Testis (tissue), 2 donors: ENCODE measurements at regions not wholly inside any gene's neighbourhood (a gene's known extent, or its start where the extent isn't known, plus 50 kb on each side); places are given as distances from the start of the nearest gene placed in this dataset.

Source experiments
- DNase-seq: peaks from one replicate; pipeline ENCODE4 v3.0.0-alpha.2; 2019
- H3K27ac ChIP-seq, 2 donors: fragments of 200-600 bp; sonication (generic); one replicate each; pipeline ENCODE4 v1.5.1; 2019
- H3K27me3 ChIP-seq: fragments of 200-600 bp; sonication (generic); one replicate; pipeline ENCODE4 v1.5.1; 2019
- H3K36me3 ChIP-seq: fragments of 200-600 bp; sonication (generic); one replicate; pipeline ENCODE4 v1.5.1; 2017; ENCODE audit warnings: low read depth; ENCODE audit errors: missing control alignments
- H3K4me1 ChIP-seq: fragments of 200-600 bp; sonication (generic); one replicate; pipeline ENCODE4 v1.5.1; 2019
- H3K4me3 ChIP-seq, 2 donors: fragments of 200-600 bp; sonication (generic); one replicate each; pipeline ENCODE4 v1.5.1; 2017 to 2019
- H3K9me3 ChIP-seq: fragments of 200-600 bp; sonication (generic); one replicate; pipeline ENCODE4 v1.5.1; 2017
- POLR2A ChIP-seq: fragments of 450-650 bp; IDR thresholded peaks from one replicate; pipeline ENCODE4 v1.6.1; 2017; ENCODE audit warnings: antibody characterized with exemption, mild to moderate bottlenecking, moderate library complexity
- WGBS, 2 donors: methylation state at CpG; one replicate each; pipeline ENCODE4 v1.1.5; 2018; 5-methylcytosine and 5-hydroxymethylcytosine counted together
- intact Hi-C: fragments of 100-400 bp; cut with DNase I; formaldehyde crosslinking; loops from one replicate; pipeline ENCODE4 v1.15.1; 2023; ENCODE audit warnings: low total_unique reads
- TF ChIP-seq, protein P1 (sequence below), 3 experiments: fragments of 450-650 bp in 2 of 3; fragments of 200-600 bp in 1 of 3; sonication (generic) in 1 of 3; IDR thresholded peaks; one replicate each; pipeline ENCODE4 v1.5.1; 2016 to 2019; ENCODE audit warnings: antibody characterized with exemption in 3 of 3, mild to moderate bottlenecking in 2 of 3, moderate library complexity in 1 of 3

DNA sequence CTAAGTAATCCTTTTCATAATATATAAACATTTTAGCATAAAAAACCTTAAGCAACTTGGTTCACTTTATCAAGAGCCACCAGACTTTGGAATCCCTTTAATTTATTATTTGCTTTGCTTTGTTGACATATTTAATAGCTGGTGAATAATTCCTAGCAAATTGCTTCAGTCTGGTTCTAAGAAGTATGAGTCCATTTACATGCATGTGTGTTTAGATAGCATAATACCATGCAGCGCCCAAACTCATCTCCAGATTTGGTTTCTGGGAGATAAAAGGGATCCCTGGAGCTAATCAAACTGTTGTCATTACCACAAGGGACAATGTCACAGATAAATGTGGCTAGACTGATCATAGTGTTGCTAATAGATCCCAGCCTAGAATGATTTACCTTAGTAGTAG is 111.8 kb downstream of the TMEM144 start:
- Histone ChIP-seq H3K9me3 (no peaks in the 10 kb centered on the region), H3K27ac (no peak overlapping the region), H3K27me3 (no peaks in the 10 kb centered on the region), H3K36me3 (no peaks in the 10 kb centered on the region), H3K4me1 (no peaks in the 10 kb centered on the region), H3K4me3 (no peak overlapping the region)
- 78 to 92% methylated on average over 1 of the region's 1 CpG for WGBS, 2 donors
- TF ChIP-seq, protein P1, sequence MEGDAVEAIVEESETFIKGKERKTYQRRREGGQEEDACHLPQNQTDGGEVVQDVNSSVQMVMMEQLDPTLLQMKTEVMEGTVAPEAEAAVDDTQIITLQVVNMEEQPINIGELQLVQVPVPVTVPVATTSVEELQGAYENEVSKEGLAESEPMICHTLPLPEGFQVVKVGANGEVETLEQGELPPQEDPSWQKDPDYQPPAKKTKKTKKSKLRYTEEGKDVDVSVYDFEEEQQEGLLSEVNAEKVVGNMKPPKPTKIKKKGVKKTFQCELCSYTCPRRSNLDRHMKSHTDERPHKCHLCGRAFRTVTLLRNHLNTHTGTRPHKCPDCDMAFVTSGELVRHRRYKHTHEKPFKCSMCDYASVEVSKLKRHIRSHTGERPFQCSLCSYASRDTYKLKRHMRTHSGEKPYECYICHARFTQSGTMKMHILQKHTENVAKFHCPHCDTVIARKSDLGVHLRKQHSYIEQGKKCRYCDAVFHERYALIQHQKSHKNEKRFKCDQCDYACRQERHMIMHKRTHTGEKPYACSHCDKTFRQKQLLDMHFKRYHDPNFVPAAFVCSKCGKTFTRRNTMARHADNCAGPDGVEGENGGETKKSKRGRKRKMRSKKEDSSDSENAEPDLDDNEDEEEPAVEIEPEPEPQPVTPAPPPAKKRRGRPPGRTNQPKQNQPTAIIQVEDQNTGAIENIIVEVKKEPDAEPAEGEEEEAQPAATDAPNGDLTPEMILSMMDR (IDR thresholded peaks at IDR 0.05) = no peak
- no peak for TF ChIP-seq POLR2A
- intact Hi-C loops = no loop called here
- DNase-seq = no peak

DNA sequence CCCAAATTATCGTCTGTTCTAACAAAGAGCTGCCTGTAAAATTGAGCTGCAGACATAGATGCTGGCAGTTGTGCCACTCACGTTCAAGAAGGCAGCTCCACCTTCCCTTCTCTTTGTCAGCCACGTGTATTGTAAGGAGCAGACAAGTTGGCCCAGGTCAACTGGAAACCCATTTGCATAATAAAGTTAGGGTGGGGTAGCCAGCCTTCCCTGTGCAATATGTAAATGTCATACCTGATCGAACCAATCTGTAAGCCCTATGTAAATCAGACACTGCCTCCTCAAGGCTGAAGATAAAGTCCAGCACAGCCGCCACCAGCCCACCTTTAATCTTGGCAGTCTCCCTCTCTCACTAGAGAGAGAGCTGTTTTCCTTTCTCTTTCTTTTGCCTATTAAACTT is 117.2 kb downstream of the TMEM144 start:
- H3K27ac ChIP-seq = no peak overlapping the region
- H3K9me3 ChIP-seq = no peaks in the 10 kb centered on the region
- no peaks in the 10 kb centered on the region for H3K4me1 ChIP-seq
- H3K36me3 ChIP-seq = no peaks in the 10 kb centered on the region
- intact Hi-C loops = no loop called here
- DNase-seq = no peak
- no peaks in the 10 kb centered on the region for H3K27me3 ChIP-seq
- H3K4me3 ChIP-seq = no peak overlapping the region
- WGBS, 2 donors = 49 to 52% methylated on average over 5 of the region's 5 CpGs
- TF ChIP-seq, protein P1 (IDR thresholded peaks at IDR 0.05) = no peak
- no peak for TF ChIP-seq POLR2A

DNA sequence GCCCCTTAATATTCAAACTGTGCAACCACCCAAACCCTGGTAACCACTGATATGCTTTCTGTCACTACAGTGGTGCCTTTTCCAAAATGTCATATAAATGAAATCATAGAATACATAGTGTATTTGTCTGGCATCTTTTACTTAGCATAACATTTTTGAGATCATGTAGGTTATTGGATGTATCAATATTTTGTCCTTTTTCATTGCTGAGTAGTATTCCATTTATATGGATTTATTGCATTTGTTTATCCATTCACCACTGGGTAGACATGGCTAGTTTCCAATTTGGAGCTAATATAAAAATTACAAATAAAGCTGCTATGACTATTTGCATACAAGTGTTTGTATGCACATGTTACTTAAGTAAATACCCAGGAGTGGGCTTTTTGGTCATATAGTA is 121.6 kb downstream of the TMEM144 start:
- H3K36me3 ChIP-seq = no peaks in the 10 kb centered on the region
- no peak for DNase-seq
- H3K27me3 ChIP-seq = no peaks in the 10 kb centered on the region
- H3K27ac ChIP-seq = no peak overlapping the region
- intact Hi-C loops = no loop called here
- no peak overlapping the region for H3K4me3 ChIP-seq
- TF ChIP-seq, protein P1 (IDR thresholded peaks at IDR 0.05) = no peak
- TF ChIP-seq POLR2A = no peak
- no peaks in the 10 kb centered on the region for H3K9me3 ChIP-seq
- H3K4me1 ChIP-seq = no peaks in the 10 kb centered on the region

DNA sequence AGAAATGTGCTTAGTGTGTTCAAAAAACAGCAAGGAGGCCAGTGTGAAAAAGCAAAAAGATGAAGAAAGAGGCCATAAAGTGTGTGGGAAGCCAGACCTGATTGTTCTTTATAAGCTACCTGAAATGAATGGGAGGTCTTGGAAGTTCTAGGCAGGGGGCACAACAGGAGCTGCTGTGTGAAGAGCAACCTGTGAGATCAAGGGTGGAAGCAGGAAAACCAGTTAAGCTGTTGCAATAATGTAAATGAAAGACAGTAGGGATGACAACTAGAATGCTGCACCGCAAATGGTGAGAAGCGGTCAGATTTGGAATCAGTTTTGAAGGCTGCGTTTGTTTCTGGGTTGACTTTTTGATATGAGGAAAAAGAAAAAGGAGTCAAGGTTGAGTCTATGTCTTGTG is 123.5 kb downstream of the TMEM144 start:
- TF ChIP-seq POLR2A = no peak
- TF ChIP-seq, protein P1 (IDR thresholded peaks at IDR 0.05) = no peak
- H3K27ac ChIP-seq = no peak overlapping the region
- H3K9me3 ChIP-seq = no peaks in the 10 kb centered on the region
- H3K36me3 ChIP-seq = no peaks in the 10 kb centered on the region
- intact Hi-C loops = no loop called here
- no peak overlapping the region for H3K4me3 ChIP-seq
- 89 to 94% methylated on average over 3 of the region's 3 CpGs for WGBS, 2 donors
- no peaks in the 10 kb centered on the region for H3K4me1 ChIP-seq
- DNase-seq = no peak
- no peaks in the 10 kb centered on the region for H3K27me3 ChIP-seq

DNA sequence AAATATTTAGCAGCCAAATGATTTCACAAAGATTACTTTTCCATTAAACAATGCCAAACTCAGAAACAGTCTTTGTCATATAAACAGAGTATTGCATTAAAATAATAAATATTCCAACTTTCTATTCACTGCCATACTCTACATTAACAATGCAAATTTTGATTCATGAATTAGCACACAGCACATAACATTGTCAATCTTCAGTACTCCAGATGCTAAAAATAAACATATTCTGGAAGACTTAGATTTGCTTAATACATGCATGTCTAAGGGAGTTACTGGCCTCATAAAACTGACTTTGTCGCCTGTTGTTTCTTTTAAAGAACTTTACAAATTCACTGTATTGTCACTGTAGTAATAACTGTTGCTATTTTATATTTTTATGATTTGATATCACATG is 131.6 kb downstream of the TMEM144 start:
- Histone ChIP-seq H3K4me3 (no peak overlapping the region), H3K27me3 (no peaks in the 10 kb centered on the region), H3K9me3 (no peaks in the 10 kb centered on the region), H3K36me3 (no peaks in the 10 kb centered on the region), H3K4me1 (no peaks in the 10 kb centered on the region), H3K27ac (no peak overlapping the region)
- TF ChIP-seq, protein P1 (IDR thresholded peaks at IDR 0.05) = no peak
- TF ChIP-seq POLR2A = no peak
- intact Hi-C loops = no loop called here
- 90 to 98% methylated on average over 1 of the region's 1 CpG for WGBS, 2 donors
- DNase-seq = no peak
